HG03135 (cell line): ENCODE measurements at regions not wholly inside any gene's neighbourhood (a gene's known extent, or its start where the extent isn't known, plus 50 kb on each side); places are given as distances from the start of the nearest gene placed in this dataset.
"Not testable (repeated sequence)": the region's sequence is repeated elsewhere in the genome, so short reads cannot be mapped to it uniquely, and the experiment has no call there.

Source experiments
- ATAC-seq: cut with Tn5 transposase; IDR thresholded peaks from one replicate; pipeline ENCODE4 v1.9.1; 2021; ENCODE audit warnings: mild to moderate bottlenecking, moderate library complexity; ENCODE audit not compliant: unreplicated experiment

DNA sequence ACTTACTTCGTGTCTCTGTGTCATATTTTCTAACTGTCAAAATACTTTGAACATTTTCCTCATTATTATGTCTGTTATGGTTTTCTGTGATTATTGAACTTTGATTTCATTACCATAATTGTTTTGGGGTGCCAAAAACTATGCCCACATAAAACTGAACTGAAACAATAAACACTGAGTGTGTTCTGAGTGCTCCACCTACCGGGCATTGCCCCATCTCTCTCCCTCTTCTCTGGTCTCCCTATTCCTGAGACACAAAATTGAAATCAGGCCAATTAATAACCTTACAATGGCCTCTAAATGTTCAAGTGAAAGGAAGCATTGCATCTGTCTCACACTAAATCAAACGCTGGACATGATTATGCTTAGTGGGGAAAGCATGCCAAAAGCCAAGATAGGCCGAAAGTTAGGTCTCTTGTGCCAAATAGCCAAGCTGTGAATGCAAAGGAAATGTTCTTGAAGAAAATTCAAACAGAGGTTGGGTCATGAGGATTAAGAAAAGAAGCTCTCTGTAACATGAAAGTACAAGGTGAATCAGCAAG, 972.3 kb downstream of the PCDH7 start:
- no peak for ATAC-seq

DNA sequence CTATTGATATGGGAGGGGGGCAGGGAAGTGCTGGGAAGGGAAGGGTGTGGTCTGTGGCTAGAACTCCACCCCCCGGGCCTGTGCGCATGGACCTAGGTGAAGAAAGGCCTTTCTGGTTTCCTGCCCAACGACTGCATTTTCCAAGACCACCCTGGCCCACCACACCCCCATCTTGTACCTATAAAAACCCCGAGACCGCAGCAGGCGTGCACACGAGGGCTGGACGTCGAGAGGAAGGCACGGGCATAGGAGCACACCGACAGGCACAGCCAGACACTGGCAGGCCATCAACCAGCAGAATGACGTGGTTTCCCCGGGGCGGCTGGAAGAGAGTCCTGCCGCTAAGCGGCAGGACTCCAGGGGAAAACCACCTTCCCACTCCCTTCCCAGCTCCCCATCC, 981.1 kb downstream of the PCDH7 start:
- no peak for ATAC-seq

DNA sequence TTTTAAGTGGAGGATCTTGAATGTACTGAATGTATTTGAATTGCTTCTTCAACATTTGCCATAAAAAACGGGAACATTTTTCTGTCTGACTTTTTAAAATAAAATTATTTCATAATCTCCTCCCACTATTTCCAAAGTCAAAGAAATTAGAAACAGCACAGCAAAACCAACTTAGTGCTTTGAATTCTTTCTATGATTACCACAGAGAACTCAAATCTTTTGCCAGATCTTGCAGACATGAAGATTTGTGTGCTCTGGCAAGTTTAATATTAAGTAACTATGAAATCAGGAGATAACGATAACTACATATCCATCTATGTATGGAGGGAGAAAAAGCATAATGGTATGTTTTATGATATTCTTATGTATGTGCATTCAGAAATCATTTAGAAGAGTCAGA, 982.2 kb downstream of the PCDH7 start:
- no peak for ATAC-seq

DNA sequence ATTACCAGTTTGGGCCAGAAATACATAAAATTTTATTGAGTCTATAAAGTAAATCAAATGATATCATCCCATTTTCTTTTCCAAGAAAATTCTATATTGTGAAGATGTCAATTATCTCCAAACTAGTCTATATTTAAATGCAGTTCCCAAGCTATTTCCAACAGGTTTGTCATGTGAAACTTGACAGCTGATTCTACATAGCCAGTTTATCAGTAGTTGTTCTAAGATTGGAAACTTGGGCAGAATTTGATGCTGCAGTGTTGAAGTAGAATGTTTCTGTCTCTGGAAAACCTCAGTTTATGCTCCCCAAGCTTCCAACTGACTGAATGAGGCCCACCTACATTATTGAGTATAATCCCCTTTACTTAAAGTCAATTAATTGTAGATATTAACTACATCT, 994.1 kb downstream of the PCDH7 start:
- ATAC-seq = no peak

DNA sequence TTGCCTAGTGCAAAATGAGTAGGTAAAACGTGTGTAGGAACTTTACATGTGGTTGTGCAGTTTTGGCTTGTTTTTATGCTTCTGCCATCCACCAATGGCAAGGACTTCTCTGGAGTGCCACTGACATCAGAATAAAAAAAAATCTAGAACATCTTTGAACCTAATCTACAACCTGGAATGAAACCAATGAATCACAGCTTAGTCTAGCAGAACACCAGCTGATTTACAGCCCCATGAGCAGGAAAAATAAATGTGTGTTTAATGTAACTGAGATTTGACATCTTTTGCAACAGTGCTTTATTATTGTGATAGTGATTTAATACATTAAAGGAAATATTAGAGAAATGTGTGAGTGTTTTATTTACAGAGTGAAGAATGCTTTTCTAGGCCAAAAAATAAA, 995.1 kb downstream of the PCDH7 start:
- no peak for ATAC-seq

DNA sequence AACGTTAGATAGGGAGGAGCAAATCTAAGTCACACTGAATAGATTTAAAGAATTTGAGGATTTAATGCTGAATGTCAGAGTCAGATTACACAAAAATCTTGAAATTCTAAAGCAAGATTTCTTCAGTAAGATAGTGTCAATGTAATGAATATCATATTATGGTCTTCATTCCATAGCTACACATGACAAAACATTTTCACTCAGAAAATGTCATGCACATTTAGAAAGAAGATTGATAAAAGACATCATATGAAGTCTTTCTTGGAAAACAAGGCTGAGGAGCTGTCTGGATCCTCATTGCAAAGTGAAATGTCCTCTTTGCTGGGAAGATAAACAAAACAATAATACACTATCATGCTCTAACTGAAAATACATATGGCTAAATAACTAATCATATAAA, 1006.9 kb downstream of the PCDH7 start:
- no peak for ATAC-seq

DNA sequence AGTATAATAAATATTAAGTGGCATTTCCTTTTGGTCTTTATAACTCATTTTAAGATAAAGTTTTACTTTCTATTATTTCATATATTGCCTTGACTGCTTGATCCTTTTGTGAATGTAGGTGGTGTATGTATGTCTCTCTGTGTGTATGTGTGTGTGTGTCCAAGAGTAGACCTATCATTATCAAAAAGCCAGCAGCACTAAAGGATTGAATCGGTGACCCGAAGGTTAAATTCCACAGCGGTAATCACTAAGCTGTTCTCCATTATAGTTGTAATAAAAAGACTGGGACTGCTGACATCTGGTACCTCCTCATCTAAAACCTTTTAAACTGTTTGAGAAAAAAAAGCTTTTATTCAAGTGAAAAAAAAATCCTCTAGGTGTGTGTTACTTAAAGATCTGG, 1014.8 kb downstream of the PCDH7 start:
- no peak for ATAC-seq

DNA sequence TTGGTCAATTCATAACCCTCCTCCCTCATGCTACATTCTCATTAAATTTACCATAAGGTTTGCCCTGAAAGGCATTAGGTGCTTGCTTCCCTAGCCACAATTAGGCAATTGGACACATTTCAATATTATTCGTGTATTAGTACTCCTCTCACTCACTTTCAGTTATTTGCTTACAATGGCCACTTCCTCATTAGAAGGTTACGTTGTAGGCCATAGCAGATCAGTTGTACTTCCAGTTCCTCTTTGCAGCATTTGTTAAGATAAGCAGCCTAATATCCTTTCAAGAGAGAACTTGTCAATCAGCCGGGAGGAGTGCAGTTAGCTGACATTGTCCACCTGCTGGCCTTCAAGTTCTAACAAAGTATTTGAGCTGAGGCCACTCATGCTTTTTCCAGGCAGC, 1017.2 kb downstream of the PCDH7 start:
- no peak for ATAC-seq

DNA sequence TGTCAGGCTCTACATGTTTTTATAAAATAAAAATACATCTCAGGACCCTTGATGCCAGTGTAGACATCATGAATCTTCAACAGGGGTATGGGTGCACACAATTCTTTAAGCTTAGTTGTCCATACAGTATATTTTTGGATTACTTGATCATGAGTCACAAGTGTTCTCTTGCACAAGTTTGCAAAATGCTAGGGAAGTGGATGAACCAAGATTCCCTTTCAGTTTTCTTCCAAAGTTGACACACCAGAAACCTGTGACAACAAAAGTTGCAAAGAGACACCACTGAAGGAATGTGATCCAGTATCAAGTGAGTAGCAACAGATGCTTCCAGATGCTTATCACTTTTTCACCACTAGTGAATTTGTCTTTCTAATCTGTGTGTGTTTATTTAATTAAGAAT, 1021.2 kb downstream of the PCDH7 start:
- ATAC-seq = no peak

DNA sequence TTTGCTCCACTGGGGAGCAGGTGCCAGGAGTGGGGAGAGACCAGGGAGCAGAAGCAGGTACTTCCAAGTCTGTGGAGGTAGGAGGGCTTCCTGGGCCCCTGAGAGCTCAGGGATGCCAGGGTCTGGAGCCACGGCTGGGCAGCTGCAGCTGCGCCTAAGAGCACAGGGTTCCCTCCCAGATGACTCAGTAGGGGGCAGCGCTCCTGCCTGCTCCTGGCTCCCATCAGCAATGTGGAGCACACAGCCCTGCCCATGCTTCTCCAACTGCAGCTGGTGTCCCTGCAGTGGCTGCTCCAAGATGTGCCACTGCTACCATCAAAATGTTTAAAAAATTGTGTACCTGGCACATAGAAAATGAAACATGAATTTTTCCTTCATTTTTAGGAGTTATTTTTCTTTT, 1028.2 kb downstream of the PCDH7 start:
- no peak for ATAC-seq

DNA sequence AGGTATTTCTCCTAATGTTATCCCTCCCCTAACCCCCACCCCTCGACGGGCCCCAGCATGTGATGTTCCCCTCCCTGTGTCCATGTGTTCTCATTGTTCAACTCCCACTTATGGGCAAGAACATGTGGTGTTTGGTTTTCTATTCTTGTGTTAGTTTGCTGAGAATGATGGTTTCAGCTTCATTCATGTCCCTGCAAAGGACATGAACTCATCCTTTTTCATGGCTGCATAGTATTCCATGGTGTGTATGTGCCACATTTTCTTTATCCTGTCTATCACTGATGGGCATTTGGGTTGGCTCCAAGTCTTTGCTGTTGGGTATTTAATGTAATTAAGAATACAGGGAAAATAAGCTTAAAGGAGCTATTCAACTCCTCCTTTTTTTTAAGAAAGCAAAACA, 1030.4 kb downstream of the PCDH7 start:
- not testable (repeated sequence) for ATAC-seq

DNA sequence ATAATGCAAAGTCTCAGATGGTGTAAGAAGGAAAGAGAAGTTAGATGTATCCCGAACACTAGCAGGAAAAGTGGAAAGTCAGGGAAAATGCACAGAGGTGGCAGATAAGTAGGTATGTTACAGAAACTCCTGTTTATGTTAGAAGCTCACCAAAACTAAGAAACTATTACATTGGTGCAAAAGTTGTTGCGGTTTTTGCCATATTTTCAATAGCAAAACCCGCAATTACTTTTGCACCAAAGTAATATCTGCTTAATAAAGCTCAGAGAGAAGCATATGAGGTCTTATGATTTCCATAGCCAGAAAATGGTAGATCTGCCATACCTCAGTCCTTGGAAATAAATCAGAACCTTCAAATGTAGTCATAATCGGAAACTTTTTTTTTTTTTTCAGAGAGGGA, 1035.6 kb downstream of the PCDH7 start:
- ATAC-seq = no peak

DNA sequence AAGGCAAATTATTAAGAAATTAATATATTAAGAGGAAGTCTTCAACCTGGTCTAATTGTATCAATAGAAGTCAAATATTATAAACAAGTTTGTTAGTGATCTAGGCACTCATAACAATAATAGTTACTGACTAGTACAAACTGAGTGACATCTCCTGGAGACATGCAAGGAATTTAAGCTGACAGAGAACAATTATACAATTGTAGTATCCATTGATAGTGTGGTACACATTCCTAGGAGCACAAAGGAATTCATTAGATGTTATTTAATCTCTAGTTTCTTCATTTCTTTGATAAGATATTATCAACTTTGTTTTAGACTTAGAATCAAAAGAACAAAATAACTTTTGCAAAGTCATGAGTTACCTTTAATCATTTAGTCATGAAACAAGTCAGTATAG, 1048.6 kb downstream of the PCDH7 start:
- no peak for ATAC-seq

DNA sequence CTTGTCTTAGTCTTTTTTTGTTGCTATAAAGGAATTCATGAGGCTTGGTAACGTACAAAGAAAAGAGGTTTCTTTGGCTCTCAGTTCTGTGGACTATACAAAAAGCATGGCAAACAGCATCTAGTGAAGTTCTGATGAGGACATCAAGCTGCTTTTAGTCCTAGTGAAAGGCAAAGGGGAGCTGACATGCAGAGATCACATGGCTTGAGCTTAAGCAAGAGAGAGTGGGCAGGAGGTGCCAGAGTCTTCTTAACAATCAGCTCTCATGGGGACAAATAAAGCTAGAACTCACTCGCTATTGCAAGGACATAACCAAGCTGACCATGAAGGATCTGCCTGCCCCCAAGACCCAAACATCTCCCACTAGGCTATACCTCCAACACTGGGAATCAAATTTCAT, 1063.1 kb downstream of the PCDH7 start:
- ATAC-seq = no peak

DNA sequence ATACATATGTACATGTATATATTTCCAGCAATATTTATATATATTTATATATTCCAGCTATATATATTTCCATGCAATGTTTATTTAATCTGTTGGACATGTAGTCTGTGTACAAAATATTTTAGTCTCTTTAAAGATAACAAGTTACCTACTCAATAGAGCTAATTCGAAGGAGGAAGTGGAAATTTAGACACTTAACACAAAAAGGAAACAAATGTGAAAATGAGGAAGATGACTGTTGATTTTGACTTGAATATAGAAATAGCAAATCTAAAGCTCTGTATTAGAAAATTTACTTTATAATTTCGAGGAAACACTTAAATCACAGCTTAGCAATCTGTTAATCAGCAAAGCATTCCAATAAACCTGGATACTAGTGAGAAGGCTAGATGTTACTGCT, 1064.4 kb downstream of the PCDH7 start:
- no peak for ATAC-seq

DNA sequence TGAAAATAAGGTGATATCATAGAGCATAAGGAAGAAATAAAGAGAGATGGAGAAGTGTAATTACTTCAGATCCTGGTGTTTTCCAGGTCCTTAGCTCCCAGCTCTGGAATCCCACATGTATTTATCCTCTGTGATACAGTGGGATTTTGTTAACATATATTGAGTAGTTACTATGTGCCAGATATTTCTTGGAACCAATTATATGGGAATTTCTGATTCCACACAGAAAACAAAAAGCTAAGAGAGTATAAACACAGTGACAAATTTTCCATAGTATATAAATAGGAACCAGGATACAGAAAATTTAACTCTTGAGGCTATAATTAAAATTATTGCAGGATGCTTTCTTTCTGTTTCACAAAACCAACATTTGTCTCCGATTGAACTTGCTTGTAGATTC, 1067.5 kb downstream of the PCDH7 start:
- no peak for ATAC-seq

DNA sequence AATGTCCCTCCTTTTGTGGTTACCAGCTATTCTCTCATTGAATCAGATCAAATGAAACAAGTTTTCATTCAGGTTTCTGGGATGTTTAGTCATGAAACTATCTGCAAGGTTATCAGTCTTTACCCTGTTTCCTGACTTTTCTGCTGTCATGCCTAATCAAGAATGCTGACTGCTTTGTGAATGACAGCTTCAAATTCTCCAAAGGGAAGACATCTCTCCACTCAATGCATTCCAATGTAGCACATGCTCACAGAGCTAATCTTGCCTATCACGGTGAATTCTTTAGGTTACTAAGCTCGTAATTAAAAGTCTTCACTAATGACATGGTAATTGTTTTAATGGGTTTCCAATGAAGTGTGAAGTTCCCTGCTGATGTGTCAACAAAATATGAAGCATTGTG, 1068.5 kb downstream of the PCDH7 start:
- ATAC-seq = no peak

DNA sequence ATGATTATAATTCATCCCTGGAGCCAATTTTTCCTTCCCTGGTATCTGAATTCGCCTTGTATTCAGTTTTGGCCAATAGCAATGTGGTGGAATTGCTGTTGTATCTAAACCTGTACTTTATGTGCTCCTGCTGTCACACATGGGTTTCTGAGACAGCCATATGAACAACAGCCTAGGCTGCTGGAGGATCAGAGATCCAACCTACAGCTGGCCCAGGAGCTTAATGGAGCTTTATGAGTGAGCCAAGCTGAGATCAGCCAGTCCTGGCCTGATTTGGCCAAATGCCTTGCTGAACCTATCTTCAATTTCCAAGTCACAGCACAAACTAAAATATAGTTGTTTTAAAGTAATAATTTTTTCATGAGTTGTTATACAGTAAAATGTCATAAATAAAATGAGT, 1071.5 kb downstream of the PCDH7 start:
- no peak for ATAC-seq

DNA sequence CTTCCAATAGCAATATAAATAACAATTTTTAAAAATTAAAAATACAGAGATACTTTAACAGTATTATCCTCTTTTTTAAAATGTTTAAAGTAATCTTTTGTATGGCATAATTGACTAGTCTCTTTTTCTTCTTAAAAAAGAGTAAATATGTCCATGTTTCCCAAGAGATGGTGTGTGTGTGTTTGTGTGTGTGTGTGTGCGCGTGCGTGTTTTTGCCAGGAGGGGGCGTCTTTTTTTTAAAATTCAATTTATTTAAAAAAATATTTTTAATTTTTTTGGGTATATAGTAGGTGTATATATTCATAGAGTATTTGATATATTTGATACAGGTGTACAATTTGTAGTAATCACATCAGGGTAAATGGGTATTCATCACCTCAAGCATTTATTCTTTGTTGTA, 1073.7 kb downstream of the PCDH7 start:
- no peak for ATAC-seq

DNA sequence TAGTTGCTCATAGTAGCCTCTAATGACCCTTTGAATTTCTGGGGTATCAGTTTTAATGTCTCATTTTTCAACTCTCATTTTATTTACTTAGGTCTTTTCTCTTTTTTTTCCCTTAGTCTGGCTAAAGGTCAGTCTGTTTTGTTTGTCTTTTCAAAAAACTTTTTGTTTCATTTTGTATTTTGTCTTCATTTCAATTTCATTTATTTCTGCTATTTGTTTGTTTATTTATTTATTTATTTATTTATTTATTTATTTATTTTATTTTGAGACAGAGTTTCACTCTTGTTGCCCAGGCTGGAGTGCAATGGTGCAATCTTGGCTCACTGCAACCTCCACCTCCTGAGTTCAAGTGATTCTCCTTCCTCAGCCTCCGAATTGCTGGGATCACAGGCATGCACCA, 1076.9 kb downstream of the PCDH7 start:
- ATAC-seq = not testable (repeated sequence)

DNA sequence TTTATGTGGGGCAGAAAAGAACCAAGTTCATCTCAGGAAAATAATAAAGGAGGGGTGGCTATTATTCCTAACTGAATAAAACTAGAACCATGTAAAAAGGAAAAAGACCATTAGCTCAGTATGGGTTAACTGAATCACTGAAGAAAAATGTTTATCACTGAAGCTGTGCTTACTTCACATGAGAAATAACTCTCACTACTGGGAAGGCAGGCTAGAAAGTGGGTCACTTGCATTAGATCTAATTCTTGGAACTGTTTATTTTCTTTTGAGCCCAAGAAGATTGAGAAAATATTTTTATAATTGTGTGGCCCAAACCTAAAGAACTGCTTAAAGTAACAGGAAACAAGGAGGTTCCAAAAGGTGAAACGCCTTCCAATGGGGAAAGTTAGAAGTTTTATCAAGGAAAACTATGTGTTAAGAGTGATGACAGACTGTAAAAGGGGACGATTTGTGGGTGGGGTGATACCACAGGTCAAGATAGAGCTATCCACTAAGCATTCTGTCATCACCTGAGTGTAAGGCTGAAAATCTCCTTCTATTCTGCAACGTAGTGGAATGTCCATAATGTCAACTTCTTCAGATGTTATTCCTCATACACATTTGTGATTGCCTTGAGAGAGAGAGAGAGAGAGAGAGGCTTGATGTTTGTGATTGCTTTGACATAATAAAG, 1083.5 kb downstream of the PCDH7 start:
- no peak for ATAC-seq

DNA sequence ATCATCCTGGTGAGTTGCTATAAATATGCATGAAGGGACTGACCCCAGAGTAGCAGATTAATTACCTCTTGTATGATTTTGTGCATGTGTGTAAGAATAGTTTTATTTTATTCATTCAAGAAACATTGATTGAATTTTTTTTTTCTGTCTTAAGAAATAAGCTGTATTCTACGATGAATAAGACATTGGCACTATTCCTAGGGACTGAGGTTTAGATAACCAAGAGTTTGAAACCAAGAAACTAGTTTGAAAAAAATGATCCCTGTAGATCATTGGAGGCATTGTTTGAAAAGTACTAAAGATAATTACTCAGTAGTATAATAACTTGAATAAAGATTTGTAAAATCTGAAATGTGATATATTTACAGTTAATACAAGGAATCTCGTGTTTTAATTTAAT, 1086.9 kb downstream of the PCDH7 start:
- no peak for ATAC-seq

DNA sequence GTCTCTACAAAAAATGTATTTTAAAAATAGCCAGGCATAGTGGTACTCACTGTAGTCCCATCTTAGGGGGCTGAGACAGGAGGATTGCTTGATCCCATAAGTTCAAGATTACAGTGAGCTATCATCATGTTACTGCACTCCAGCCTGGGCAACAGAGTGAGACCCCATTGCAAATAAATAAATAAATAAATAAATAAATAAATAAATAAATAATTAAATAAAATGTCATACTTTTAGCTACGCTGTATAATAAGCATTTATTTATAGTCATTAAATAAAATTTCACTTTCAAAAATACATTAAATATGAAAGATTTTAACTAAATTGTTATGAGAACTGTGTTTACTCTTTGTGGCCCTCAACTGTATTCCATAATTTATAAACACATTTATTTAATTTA, 1124.2 kb downstream of the PCDH7 start:
- no peak for ATAC-seq
